Parathyroid adenoma (tissue), 2 donors: ENCODE measurements at regions not wholly inside any gene's neighbourhood (a gene's known extent, or its start where the extent isn't known, plus 50 kb on each side); places are given as distances from the start of the nearest gene placed in this dataset.
"Not testable (repeated sequence)": the region's sequence is repeated elsewhere in the genome, so short reads cannot be mapped to it uniquely, and the experiment has no call there.

Experiments
- H2AFZ ChIP-seq: fragments of 300-600 bp; sonication (generic); one replicate; pipeline ENCODE4 v1.7.0; 2017; ENCODE audit warnings: antibody characterized with exemption, mild to moderate bottlenecking
- H3K27ac ChIP-seq: fragments of 300-600 bp; sonication (generic); one replicate; pipeline ENCODE4 v1.7.0; 2017
- H3K27me3 ChIP-seq: fragments of 300-600 bp; sonication (generic); one replicate; pipeline ENCODE4 v1.7.0; 2017; ENCODE audit warnings: low read length; ENCODE audit not compliant: control insufficient read depth, insufficient read depth
- H3K36me3 ChIP-seq: fragments of 300-600 bp; sonication (generic); one replicate; pipeline ENCODE4 v1.7.0; 2017; ENCODE audit warnings: low read length; ENCODE audit not compliant: control insufficient read depth, insufficient read depth
- H3K4me1 ChIP-seq: fragments of 300-600 bp; sonication (generic); one replicate; pipeline ENCODE4 v1.7.0; 2017; ENCODE audit warnings: control low read depth
- H3K4me2 ChIP-seq: fragments of 300-600 bp; sonication (generic); one replicate; pipeline ENCODE4 v1.7.0; 2017; ENCODE audit warnings: low read length
- H3K4me3 ChIP-seq: fragments of 300-600 bp; sonication (generic); one replicate; pipeline ENCODE4 v1.7.0; 2017; ENCODE audit warnings: low read depth, low read length
- H3K79me2 ChIP-seq: fragments of 300-600 bp; sonication (generic); one replicate; pipeline ENCODE4 v1.7.0; 2017; ENCODE audit warnings: control low read depth
- H3K9ac ChIP-seq: fragments of 300-600 bp; sonication (generic); one replicate; pipeline ENCODE4 v1.7.0; 2017; ENCODE audit warnings: mild to moderate bottlenecking
- H3K9me3 ChIP-seq: fragments of 300-600 bp; sonication (generic); one replicate; pipeline ENCODE4 v1.7.0; 2017; ENCODE audit warnings: low read length; ENCODE audit not compliant: control insufficient read depth
- CTCF ChIP-seq: fragments of 300-600 bp; sonication (generic); IDR thresholded peaks from one replicate; pipeline ENCODE4 v1.7.0; 2017; ENCODE audit warnings: antibody characterized with exemption, mild to moderate bottlenecking
- donor health status: primary hyperparathyroidism.

DNA sequence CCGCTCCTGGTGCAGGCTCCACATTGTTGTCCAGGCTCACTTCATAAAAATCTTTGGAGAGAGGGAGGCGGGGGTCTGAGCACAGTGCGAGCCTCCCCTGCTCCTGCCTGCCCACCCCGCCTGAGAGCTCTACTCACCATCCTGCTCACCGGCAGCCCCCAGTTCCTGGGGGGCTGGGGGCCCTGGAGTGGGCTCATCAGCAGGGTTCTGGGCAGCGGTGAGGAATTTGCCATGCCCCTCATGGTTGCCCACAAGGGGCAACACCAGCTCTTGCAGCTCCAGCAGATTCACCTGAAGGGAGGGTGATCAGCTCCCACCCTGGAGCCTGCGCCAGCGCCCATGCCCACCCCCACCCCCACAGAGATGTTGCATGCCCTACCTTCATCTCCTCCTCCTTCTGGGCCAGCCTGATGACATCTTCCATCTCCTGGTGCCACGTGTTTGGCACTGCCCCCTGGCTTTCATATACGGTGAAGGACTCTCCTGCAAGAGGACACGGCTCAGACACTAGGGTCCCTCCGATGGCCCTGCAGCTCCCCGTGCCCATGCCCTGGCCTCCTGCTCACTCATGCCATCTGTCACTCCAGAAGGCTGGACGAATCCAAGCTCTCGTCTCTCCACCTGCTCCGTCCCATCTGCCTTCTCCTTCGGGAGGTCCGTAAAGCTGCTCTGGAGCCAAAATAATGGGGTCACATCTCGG lies 162.1 kb downstream of the TBC1D2B start:
- TF ChIP-seq CTCF = no peak
- H3K36me3 ChIP-seq = no peaks in the 10 kb centered on the region
- H3K4me3 ChIP-seq = no peak overlapping the region
- no peaks in the 10 kb centered on the region for H3K4me1 ChIP-seq
- no peak overlapping the region for H3K4me2 ChIP-seq
- no peak overlapping the region for H3K9ac ChIP-seq
- H2AFZ ChIP-seq = no peak overlapping the region
- no peak overlapping the region for H3K27ac ChIP-seq
- no peaks in the 10 kb centered on the region for H3K27me3 ChIP-seq
- H3K79me2 ChIP-seq = no peaks in the 10 kb centered on the region
- H3K9me3 ChIP-seq = no peaks in the 10 kb centered on the region

DNA sequence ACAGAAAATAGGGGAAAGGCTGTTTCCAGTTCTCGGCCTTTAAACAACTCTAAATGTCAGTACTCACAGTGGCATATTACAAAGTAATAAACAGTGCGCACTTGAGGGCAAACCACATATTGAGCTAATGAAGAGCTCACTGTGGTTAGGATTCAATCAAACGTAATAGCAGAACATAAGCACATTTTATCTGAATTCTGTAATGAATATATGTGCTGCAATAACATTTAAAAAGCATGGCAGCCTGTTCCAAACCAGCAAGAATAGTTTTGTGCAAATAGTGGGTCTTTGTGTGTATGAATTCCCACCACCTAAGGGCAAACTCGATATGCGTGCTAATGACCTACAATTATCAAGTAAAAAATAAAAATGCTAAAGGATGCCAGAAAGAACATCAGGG lies 163.0 kb downstream of the TBC1D2B start:
- H3K79me2 ChIP-seq, H3K9ac ChIP-seq, H3K4me3 ChIP-seq, H3K4me1 ChIP-seq, H3K9me3 ChIP-seq, H3K27ac ChIP-seq, H3K4me2 ChIP-seq, H2AFZ ChIP-seq, H3K27me3 ChIP-seq, H3K36me3 ChIP-seq: not testable (repeated sequence)

DNA sequence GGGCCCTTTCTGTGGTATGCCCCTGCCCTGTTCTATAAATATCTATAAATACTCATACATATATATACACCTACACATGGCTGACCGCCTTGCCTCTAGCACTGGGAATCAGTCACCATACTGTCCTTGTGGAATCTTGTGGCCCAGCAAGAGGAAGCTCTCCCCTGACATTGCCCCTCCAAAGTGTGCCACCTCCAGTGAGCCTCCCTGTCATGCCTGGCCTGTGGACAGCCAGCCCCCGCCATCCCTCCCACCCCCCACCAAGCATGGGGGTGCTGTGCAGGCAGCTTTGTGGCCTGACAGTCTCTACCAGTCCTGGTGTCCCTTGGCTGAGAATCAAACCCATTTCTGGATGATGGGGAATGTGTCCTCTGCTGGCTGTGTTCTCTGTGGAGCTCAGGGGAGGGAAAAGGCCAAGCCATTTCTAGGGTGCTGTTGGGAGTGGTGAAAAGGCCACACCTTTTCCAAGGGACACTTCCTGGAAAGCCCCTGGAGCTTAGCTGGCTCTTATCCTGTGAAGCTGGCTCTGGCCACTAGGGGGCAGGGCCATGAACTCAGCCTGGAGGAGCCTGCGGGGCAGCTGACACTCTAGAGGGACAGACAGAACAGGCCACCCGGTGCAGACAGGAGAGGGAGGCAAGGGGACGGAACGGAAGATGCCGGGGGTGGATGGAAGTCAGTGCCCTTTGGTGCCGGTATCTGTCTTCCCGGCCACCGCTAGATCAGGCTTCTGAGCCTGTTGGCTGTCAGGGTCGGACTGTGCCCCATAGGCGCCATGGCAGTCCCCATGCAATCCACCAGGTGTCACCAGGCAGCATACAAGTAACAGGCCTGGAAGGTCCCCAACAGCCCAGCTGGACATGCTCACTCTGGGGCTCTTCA lies 167.2 kb downstream of the TBC1D2B start:
- H3K27me3 ChIP-seq, H3K4me1 ChIP-seq, H3K36me3 ChIP-seq, H3K27ac ChIP-seq, H3K9ac ChIP-seq, H3K9me3 ChIP-seq, H2AFZ ChIP-seq, H3K79me2 ChIP-seq: not testable (repeated sequence)
- TF ChIP-seq CTCF = peak; percentile 22
- Histone ChIP-seq H3K4me3 (peak overlapping the region; percentile 34), H3K4me2 (peak overlapping the region; percentile 77)

- Histone ChIP-seq H3K36me3 (no peaks in the 10 kb centered on the region), H3K9me3 (no peaks in the 10 kb centered on the region), H3K4me1 (no peaks in the 10 kb centered on the region), H3K27me3 (no peaks in the 10 kb centered on the region), H3K4me3 (no peak overlapping the region), H3K9ac (no peak overlapping the region), H3K27ac (no peak overlapping the region), H3K4me2 (no peak overlapping the region), H2AFZ (no peak overlapping the region), H3K79me2 (no peaks in the 10 kb centered on the region)
- TF ChIP-seq CTCF = no peak
Measured at GRCh38 chr15:77909182-77909940, 168.2 kb downstream of the TBC1D2B start.

DNA sequence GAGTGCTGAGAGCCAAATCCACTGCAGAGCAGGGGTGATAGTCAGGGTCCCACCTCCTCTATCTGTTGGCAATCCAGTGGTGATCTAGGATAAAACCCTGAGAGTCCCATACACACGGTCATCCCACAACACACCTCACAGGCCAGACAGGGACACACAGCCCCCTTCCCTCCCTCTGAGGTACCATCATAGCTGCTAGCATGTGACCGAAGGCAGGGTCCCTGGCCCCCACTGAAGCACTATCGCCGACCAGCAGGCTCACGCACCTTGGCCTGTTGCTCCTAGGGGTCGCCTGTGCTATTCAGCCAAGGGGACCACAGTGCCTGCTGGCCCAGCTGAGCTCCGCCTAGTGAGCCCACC lies 168.8 kb downstream of the TBC1D2B start:
- H3K36me3 ChIP-seq, H3K9ac ChIP-seq, H3K9me3 ChIP-seq, H3K4me1 ChIP-seq, H3K4me3 ChIP-seq, H3K27ac ChIP-seq, H3K79me2 ChIP-seq, H3K4me2 ChIP-seq, H3K27me3 ChIP-seq, H2AFZ ChIP-seq: not testable (repeated sequence)
